Activated naive CD4-positive, alpha-beta T cell treated with anti-CD3 and anti-CD28 coated beads, Interleukin-2, amount 50 U/mL, for 72 hours (primary cell): ENCODE measurements at regions not wholly inside any gene's neighbourhood (a gene's known extent, or its start where the extent isn't known, plus 50 kb on each side); places are given as distances from the start of the nearest gene placed in this dataset.

Experiments used
- ATAC-seq, 2 donors: fragments of 150-1000 bp; cut with Tn5 transposase; 2 replicates each; pipeline ENCODE4 v1.10.0; 2021; ENCODE audit warnings: mild to moderate bottlenecking in 2 of 2, moderate library complexity in 2 of 2
- DNase-seq, 2 donors: peaks; one replicate each; pipeline ENCODE4 v3.0.0; 2021 to 2022; ENCODE audit warnings: low spot score in 2 of 2
- H3K27ac Mint-ChIP-seq, 2 donors: one replicate each; pipeline ENCODE4 v1.8.0; 2022; ENCODE audit warnings: mild to moderate bottlenecking in 2 of 2, mixed read lengths in 2 of 2
- H3K36me3 Mint-ChIP-seq, 2 donors: one replicate each; pipeline ENCODE4 v1.8.0; 2022; ENCODE audit warnings: mixed read lengths in 2 of 2
- H3K9me3 Mint-ChIP-seq, 2 donors: one replicate each; pipeline ENCODE4 v1.8.0; 2022; ENCODE audit warnings: mixed read lengths in 2 of 2

- Mint-ChIP-seq H3K36me3 (no peaks in the 10 kb centered on the region), H3K27ac (no peak overlapping the region), H3K9me3 (peaks cover 0 to 5% of the 10 kb centered on the region in 2 donors)
- ATAC-seq (no peak), DNase-seq (no peak)
Observed at GRCh38 chr2:121018136-121019061, 266.6 kb downstream of the TFCP2L1 start.

- H3K9me3 Mint-ChIP-seq, result peaks cover under 1 to 4% of the 10 kb centered on the region in 2 donors
- DNase-seq, result no peak
- H3K36me3 Mint-ChIP-seq, result no peaks in the 10 kb centered on the region
- no peak overlapping the region for H3K27ac Mint-ChIP-seq
- no peak for ATAC-seq
Observed at GRCh38 chr2:121019071-121019470, 265.9 kb downstream of the TFCP2L1 start.

GRCh38 chr2:121019756-121020155, 265.2 kb downstream of the TFCP2L1 start:
- no peaks in the 10 kb centered on the region for H3K36me3 Mint-ChIP-seq
- DNase-seq (no peak), ATAC-seq (no peak)
- H3K9me3 Mint-ChIP-seq, result peaks cover 0 to 5% of the 10 kb centered on the region in 2 donors
- H3K27ac Mint-ChIP-seq, result no peak overlapping the region

GRCh38 chr2:121021685-121022084, 263.3 kb downstream of the TFCP2L1 start:
- no peak for ATAC-seq
- no peaks in the 10 kb centered on the region for H3K36me3 Mint-ChIP-seq
- no peak overlapping the region for H3K27ac Mint-ChIP-seq
- no peak for DNase-seq
- H3K9me3 Mint-ChIP-seq, result peaks cover 5 to 12% of the 10 kb centered on the region in 2 donors

- Mint-ChIP-seq H3K9me3 (peaks cover 5 to 12% of the 10 kb centered on the region in 2 donors), H3K36me3 (no peaks in the 10 kb centered on the region), H3K27ac (no peak overlapping the region)
- DNase-seq, result no peak
- ATAC-seq, result no peak
Observed at GRCh38 chr2:121028577-121028976, 256.4 kb downstream of the TFCP2L1 start.

- ATAC-seq (no peak), DNase-seq (no peak)
- Mint-ChIP-seq H3K36me3 (no peaks in the 10 kb centered on the region), H3K9me3 (peaks cover 3% of the 10 kb centered on the region in 2 donors), H3K27ac (no peak overlapping the region)
Observed at GRCh38 chr2:121030523-121030922, 254.5 kb downstream of the TFCP2L1 start.

- ATAC-seq (no peak), DNase-seq (no peak)
- H3K9me3 Mint-ChIP-seq, result no peaks in the 10 kb centered on the region
- H3K27ac Mint-ChIP-seq, result no peak overlapping the region
- no peaks in the 10 kb centered on the region for H3K36me3 Mint-ChIP-seq
Observed at GRCh38 chr2:121031568-121032340, 253.2 kb downstream of the TFCP2L1 start.

- ATAC-seq (no peak), DNase-seq (no peak)
- no peak overlapping the region for H3K27ac Mint-ChIP-seq
- H3K9me3 Mint-ChIP-seq, result no peaks in the 10 kb centered on the region
- H3K36me3 Mint-ChIP-seq, result no peaks in the 10 kb centered on the region
Observed at GRCh38 chr2:121033461-121033996, 251.5 kb downstream of the TFCP2L1 start.

GRCh38 chr2:121034551-121034950, 250.5 kb downstream of the TFCP2L1 start:
- Mint-ChIP-seq H3K27ac (no peak overlapping the region), H3K9me3 (no peaks in the 10 kb centered on the region), H3K36me3 (no peaks in the 10 kb centered on the region)
- DNase-seq, result no peak
- no peak for ATAC-seq

GRCh38 chr2:121036226-121036692, 248.7 kb downstream of the TFCP2L1 start:
- no peaks in the 10 kb centered on the region for H3K36me3 Mint-ChIP-seq
- ATAC-seq (no peak), DNase-seq (no peak)
- no peak overlapping the region for H3K27ac Mint-ChIP-seq
- H3K9me3 Mint-ChIP-seq, result no peaks in the 10 kb centered on the region

GRCh38 chr2:121037480-121037879, 247.5 kb downstream of the TFCP2L1 start:
- ATAC-seq, result no peak
- H3K9me3 Mint-ChIP-seq, result no peaks in the 10 kb centered on the region
- no peak for DNase-seq
- no peak overlapping the region for H3K27ac Mint-ChIP-seq
- no peaks in the 10 kb centered on the region for H3K36me3 Mint-ChIP-seq

GRCh38 chr2:121038031-121038430, 247.0 kb downstream of the TFCP2L1 start:
- no peaks in the 10 kb centered on the region for H3K9me3 Mint-ChIP-seq
- DNase-seq (no peak), ATAC-seq (no peak)
- no peaks in the 10 kb centered on the region for H3K36me3 Mint-ChIP-seq
- no peak overlapping the region for H3K27ac Mint-ChIP-seq

GRCh38 chr2:121038431-121038830, 246.6 kb downstream of the TFCP2L1 start:
- H3K36me3 Mint-ChIP-seq, result no peaks in the 10 kb centered on the region
- H3K9me3 Mint-ChIP-seq, result no peaks in the 10 kb centered on the region
- H3K27ac Mint-ChIP-seq, result no peak overlapping the region
- DNase-seq (no peak), ATAC-seq (no peak)

- DNase-seq, result no peak
- Mint-ChIP-seq H3K27ac (no peak overlapping the region), H3K36me3 (no peaks in the 10 kb centered on the region), H3K9me3 (no peaks in the 10 kb centered on the region)
- ATAC-seq, result no peak
Observed at GRCh38 chr2:121038891-121039616, 245.9 kb downstream of the TFCP2L1 start.

GRCh38 chr2:121039679-121040078, 245.3 kb downstream of the TFCP2L1 start:
- ATAC-seq, result no peak
- H3K27ac Mint-ChIP-seq, result no peak overlapping the region
- H3K9me3 Mint-ChIP-seq, result no peaks in the 10 kb centered on the region

GRCh38 chr2:121041516-121041915, 243.5 kb downstream of the TFCP2L1 start:
- Mint-ChIP-seq H3K9me3 (no peaks in the 10 kb centered on the region), H3K27ac (no peak overlapping the region), H3K36me3 (no peaks in the 10 kb centered on the region)
- DNase-seq (no peak), ATAC-seq (no peak)

More at GRCh38 chr2:121039679-121040078, 245.3 kb downstream of the TFCP2L1 start:
- DNase-seq, result no peak
- H3K36me3 Mint-ChIP-seq, result no peaks in the 10 kb centered on the region
